ENCODE measurements at regions not wholly inside any gene's neighbourhood (a gene's known extent, or its start where the extent isn't known, plus 50 kb on each side); places are given as distances from the start of the nearest gene placed in this dataset.
A peak's percentile ranks its signal among the peaks of the same experiment; 100 is the strongest.

DNA sequence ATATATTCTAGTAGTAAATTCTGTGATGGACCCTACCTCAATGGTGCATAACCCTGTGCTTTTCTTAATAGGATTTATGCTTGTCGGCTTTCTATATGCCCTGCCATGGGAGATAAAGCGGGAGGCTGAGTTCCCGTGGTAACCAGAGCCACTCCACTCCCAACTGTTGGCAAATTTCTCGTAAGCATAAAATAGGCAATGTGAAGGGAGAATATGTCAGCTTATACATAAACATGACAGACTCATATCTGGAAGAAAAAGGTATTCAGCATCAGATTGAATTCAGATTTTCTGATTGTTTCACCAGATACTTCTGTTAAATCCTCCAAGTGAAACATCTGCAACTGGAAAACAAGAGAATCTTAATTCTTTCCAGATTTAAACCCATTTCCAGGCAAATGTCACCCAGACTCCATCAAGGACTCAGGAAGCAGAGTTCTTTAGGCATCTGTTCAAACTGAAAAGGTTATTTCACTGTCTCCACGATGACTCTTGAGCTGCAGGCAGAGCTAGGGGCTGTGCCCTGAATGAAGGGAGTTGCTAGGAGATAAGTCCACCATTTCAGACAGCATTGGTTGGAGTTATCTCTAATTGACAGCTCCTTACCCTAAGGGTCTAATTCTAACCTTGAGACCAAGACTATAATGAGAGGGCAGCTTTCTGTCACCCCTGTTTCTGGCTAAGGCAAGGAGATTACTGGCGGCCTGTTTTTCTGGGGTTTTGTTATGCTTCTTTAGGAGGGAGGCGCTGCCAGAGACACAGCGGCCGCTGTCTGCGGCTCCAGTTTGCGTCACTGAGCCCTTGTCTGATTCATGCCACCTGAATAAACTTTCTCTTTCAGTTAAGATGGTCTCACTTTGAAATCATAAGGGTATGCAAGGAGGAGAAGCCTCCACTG, 381.3 kb downstream of the SOX11 start:
- Histone ChIP-seq H3K27me3 (ENCODE audit: insufficient read depth, low read length) (no peaks in the 10 kb centered on the region), H3K23ac (ENCODE audit: insufficient read length, low read depth, low read length) (no peak overlapping the region), H3K14ac (ENCODE audit: insufficient read depth, low read length) (no peak overlapping the region), H2BK5ac (ENCODE audit: insufficient read length, low read length) (no peak overlapping the region), H3K9ac (ENCODE audit: extremely low read depth, insufficient read length, low read length) (no peak overlapping the region), H3K79me1 (ENCODE audit: insufficient read depth, low read depth, low read length, poor library complexity, severe bottlenecking) (no peaks in the 10 kb centered on the region), H3K4ac (ENCODE audit: low read depth, low read length) (no peak overlapping the region), H4K91ac (ENCODE audit: insufficient read length, low read depth, low read length) (no peak overlapping the region), H2BK120ac (ENCODE audit: low read depth, low read length, poor library complexity, severe bottlenecking) (no peak overlapping the region), H3T11ph (ENCODE audit: low read length) (no peak overlapping the region), H2BK15ac (ENCODE audit: low read depth, low read length) (no peak overlapping the region), H2BK12ac (ENCODE audit: insufficient read length, low read depth, low read length) (no peak overlapping the region), H4K5ac (ENCODE audit: insufficient read length, low read depth, low read length) (no peak overlapping the region), H3K9me3 (ENCODE audit: control insufficient read depth, low read depth, low read length) (no peaks in the 10 kb centered on the region), H2BK20ac (ENCODE audit: low read depth, low read length, poor library complexity, severe bottlenecking) (no peak overlapping the region), H4K20me1 (ENCODE audit: control insufficient read depth, insufficient read depth, insufficient read length) (no peaks in the 10 kb centered on the region), H2AK5ac (ENCODE audit: insufficient read length, low read length) (no peak overlapping the region), H3K79me2 (ENCODE audit: insufficient read depth, low read length) (no peaks in the 10 kb centered on the region), H2AFZ (ENCODE audit: low read length) (no peak overlapping the region), H3K4me2 (ENCODE audit: insufficient read depth, insufficient read length, low read length) (no peak overlapping the region), H3K23me2 (ENCODE audit: insufficient read length, low read depth, low read length, poor library complexity, severe bottlenecking) (no peaks in the 10 kb centered on the region), H4K8ac (replicated peaks; ENCODE audit: insufficient read length, low read depth, low read length) (no peak overlapping the region), H3K18ac (ENCODE audit: insufficient read length, low read depth, low read length) (peak overlapping the region; percentile 39), H3K56ac (ENCODE audit: insufficient read length, low read depth, low read length) (no peak overlapping the region), H3K27ac (ENCODE audit: insufficient read length, low read depth, low read length) (no peak overlapping the region), H3K4me1 (ENCODE audit: insufficient read depth, low read length) (peaks cover 11% of the 10 kb centered on the region; the same call in 1 of the 2 replicates)
- no peaks in the 10 kb centered on the region for H3K36me3 Mint-ChIP-seq (ENCODE audit: insufficient read depth in 1 of 3, low read depth in 3 of 3)
- H3K4me3 Mint-ChIP-seq: peak overlapping the region in 1 of 2 experiments; percentile 69; a peak in 3 of 5 replicates
- TF ChIP-seq, protein P1, sequence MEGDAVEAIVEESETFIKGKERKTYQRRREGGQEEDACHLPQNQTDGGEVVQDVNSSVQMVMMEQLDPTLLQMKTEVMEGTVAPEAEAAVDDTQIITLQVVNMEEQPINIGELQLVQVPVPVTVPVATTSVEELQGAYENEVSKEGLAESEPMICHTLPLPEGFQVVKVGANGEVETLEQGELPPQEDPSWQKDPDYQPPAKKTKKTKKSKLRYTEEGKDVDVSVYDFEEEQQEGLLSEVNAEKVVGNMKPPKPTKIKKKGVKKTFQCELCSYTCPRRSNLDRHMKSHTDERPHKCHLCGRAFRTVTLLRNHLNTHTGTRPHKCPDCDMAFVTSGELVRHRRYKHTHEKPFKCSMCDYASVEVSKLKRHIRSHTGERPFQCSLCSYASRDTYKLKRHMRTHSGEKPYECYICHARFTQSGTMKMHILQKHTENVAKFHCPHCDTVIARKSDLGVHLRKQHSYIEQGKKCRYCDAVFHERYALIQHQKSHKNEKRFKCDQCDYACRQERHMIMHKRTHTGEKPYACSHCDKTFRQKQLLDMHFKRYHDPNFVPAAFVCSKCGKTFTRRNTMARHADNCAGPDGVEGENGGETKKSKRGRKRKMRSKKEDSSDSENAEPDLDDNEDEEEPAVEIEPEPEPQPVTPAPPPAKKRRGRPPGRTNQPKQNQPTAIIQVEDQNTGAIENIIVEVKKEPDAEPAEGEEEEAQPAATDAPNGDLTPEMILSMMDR (conservative IDR thresholded peaks at IDR 0.05): no peak
- H3K27me3 Mint-ChIP-seq (ENCODE audit: low read depth): no peaks in the 10 kb centered on the region
- no CpG with 5 or more reads among the region's 11 CpGs for WGBS (ENCODE audit: extremely low coverage, insufficient read length, low lambda C conversion rate)
- H3K9me3 Mint-ChIP-seq: no peaks in the 10 kb centered on the region
- no peak for DNase-seq
- H3K4me1 Mint-ChIP-seq: peaks cover 47 to 71% of the 10 kb centered on the region in 2 experiments
- H3K27ac Mint-ChIP-seq: peak overlapping the region; percentile 89 to 92 (median 90); a peak in 6 of 7 replicates

Data from H9 (cell line).